Sigmoid colon (tissue), 4 donors: ENCODE measurements at regions not wholly inside any gene's neighbourhood (a gene's known extent, or its start where the extent isn't known, plus 50 kb on each side); places are given as distances from the start of the nearest gene placed in this dataset.

Experiments
- EP300 ChIP-seq, 4 donors: sonication (generic); formaldehyde crosslinking; IDR thresholded peaks; one replicate each; pipeline ENCODE4 v1.6.1; 2017; ENCODE audit warnings: antibody characterized with exemption in 4 of 4
- POLR2A ChIP-seq, 2 donors: fragments of 450-650 bp; IDR thresholded peaks; one replicate each; pipeline ENCODE4 v1.6.1; 2016; ENCODE audit warnings: antibody characterized with exemption in 2 of 2, mild to moderate bottlenecking in 2 of 2, moderate library complexity in 2 of 2
- POLR2AphosphoS5 ChIP-seq, 4 donors: sonication (generic); formaldehyde crosslinking; IDR thresholded peaks; one replicate each; pipeline ENCODE4 v1.6.1; 2017; ENCODE audit warnings: antibody characterized with exemption in 4 of 4
- TF ChIP-seq, protein P1 (sequence below), 4 experiments: fragments of 450-650 bp in 3 of 4; fragments of 200-600 bp in 1 of 4; IDR thresholded peaks; one replicate each; pipeline ENCODE4 v1.5.1; 2016 to 2019; ENCODE audit warnings: antibody characterized with exemption in 4 of 4, mild to moderate bottlenecking in 3 of 4, moderate library complexity in 2 of 4

DNA sequence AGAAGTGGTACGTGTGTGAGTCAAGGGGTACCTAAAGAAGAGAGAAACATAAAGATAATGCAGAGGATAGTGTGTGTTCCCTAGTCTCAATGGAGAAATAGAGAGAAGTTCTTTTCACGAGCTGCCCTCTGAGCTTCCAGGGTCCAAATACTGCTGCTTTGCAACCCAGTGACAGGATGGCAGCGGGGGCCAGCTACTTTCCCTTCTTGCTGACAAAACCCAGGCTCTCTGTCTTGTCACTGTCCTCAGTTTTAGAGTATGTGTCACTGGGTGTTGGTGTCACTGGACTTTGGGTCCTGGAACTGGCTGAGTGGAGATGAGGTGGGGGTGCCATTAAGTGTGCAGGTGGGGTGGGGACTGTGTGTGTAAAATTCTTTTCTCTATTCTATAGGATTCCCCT lies 265.6 kb downstream of the CDC5L start:
- TF ChIP-seq, protein P1, sequence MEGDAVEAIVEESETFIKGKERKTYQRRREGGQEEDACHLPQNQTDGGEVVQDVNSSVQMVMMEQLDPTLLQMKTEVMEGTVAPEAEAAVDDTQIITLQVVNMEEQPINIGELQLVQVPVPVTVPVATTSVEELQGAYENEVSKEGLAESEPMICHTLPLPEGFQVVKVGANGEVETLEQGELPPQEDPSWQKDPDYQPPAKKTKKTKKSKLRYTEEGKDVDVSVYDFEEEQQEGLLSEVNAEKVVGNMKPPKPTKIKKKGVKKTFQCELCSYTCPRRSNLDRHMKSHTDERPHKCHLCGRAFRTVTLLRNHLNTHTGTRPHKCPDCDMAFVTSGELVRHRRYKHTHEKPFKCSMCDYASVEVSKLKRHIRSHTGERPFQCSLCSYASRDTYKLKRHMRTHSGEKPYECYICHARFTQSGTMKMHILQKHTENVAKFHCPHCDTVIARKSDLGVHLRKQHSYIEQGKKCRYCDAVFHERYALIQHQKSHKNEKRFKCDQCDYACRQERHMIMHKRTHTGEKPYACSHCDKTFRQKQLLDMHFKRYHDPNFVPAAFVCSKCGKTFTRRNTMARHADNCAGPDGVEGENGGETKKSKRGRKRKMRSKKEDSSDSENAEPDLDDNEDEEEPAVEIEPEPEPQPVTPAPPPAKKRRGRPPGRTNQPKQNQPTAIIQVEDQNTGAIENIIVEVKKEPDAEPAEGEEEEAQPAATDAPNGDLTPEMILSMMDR (IDR thresholded peaks at IDR 0.05), result no peak
- no peak for TF ChIP-seq EP300 (IDR thresholded peaks at IDR 0.05)
- no peak for TF ChIP-seq POLR2A (IDR thresholded peaks at IDR 0.05)
- no peak for TF ChIP-seq POLR2AphosphoS5 (IDR thresholded peaks at IDR 0.05)
